Osteoblast (primary cell): ENCODE measurements at regions not wholly inside any gene's neighbourhood (a gene's known extent, or its start where the extent isn't known, plus 50 kb on each side); places are given as distances from the start of the nearest gene placed in this dataset.

ENCODE experiments used
- DNase-seq: peaks from one replicate; pipeline ENCODE4 v3.0.0; 2011; ENCODE audit warnings: low spot score, mixed read lengths; ENCODE audit not compliant: insufficient read length; ENCODE audit errors: missing footprints
- H2AFZ ChIP-seq: 2 replicates; pipeline ENCODE4 v1.6.0; 2011; ENCODE audit warnings: mild to moderate bottlenecking, low read length
- H3K27ac ChIP-seq: 2 replicates; pipeline ENCODE4 v1.5.1; 2011; ENCODE audit warnings: mild to moderate bottlenecking, low read depth, low read length, moderate library complexity
- H3K27me3 ChIP-seq: 2 replicates; pipeline ENCODE4 v1.6.0; 2012; ENCODE audit warnings: mild to moderate bottlenecking, control low read depth, inconsistent platforms, low read length, moderate library complexity; ENCODE audit not compliant: insufficient read depth
- H3K36me3 ChIP-seq: 2 replicates; pipeline ENCODE4 v1.5.1; 2011; ENCODE audit warnings: mild to moderate bottlenecking, low read length, control low read depth, moderate library complexity; ENCODE audit not compliant: insufficient read depth
- H3K4me1 ChIP-seq: 2 replicates; pipeline ENCODE4 v1.5.1; 2011; ENCODE audit warnings: mild to moderate bottlenecking, low read length, control low read depth, moderate library complexity; ENCODE audit not compliant: insufficient read depth
- H3K4me2 ChIP-seq: 2 replicates; pipeline ENCODE4 v1.6.0; 2011; ENCODE audit warnings: mild to moderate bottlenecking, low read length; ENCODE audit not compliant: insufficient read depth
- H3K4me3 ChIP-seq: fragments of 200-600 bp; sonication (generic); 3 replicates; pipeline ENCODE4 v1.5.1; 2012; ENCODE audit warnings: mild to moderate bottlenecking, low read length, inconsistent platforms; ENCODE audit not compliant: insufficient read depth
- H3K79me2 ChIP-seq: 2 replicates; pipeline ENCODE4 v1.6.0; 2012; ENCODE audit warnings: mild to moderate bottlenecking, low read length, control low read depth, inconsistent platforms; ENCODE audit not compliant: insufficient read depth
- H3K9me3 ChIP-seq: 2 replicates; pipeline ENCODE4 v1.5.1; 2011; ENCODE audit warnings: low read depth, low read length, control low read depth
- H4K20me1 ChIP-seq: 2 replicates; pipeline ENCODE4 v1.6.0; 2012; ENCODE audit warnings: mild to moderate bottlenecking, low read length, control low read depth; ENCODE audit not compliant: insufficient read depth
- TF ChIP-seq, protein P1 (sequence below): IDR thresholded peaks from 2 replicates; pipeline ENCODE4 v1.5.1; 2011; ENCODE audit warnings: mild to moderate bottlenecking, low read depth, low read length, moderate library complexity; ENCODE audit errors: extremely low read depth

- Histone ChIP-seq H3K4me1 (no peaks in the 10 kb centered on the region), H3K27ac (no peak overlapping the region), H3K36me3 (no peaks in the 10 kb centered on the region), H3K27me3 (no peaks in the 10 kb centered on the region), H3K4me3 (no peak overlapping the region), H2AFZ (no peak overlapping the region), H3K9me3 (no peaks in the 10 kb centered on the region), H3K4me2 (no peak overlapping the region), H3K79me2 (no peaks in the 10 kb centered on the region), H4K20me1 (no peaks in the 10 kb centered on the region)
- TF ChIP-seq, protein P1, sequence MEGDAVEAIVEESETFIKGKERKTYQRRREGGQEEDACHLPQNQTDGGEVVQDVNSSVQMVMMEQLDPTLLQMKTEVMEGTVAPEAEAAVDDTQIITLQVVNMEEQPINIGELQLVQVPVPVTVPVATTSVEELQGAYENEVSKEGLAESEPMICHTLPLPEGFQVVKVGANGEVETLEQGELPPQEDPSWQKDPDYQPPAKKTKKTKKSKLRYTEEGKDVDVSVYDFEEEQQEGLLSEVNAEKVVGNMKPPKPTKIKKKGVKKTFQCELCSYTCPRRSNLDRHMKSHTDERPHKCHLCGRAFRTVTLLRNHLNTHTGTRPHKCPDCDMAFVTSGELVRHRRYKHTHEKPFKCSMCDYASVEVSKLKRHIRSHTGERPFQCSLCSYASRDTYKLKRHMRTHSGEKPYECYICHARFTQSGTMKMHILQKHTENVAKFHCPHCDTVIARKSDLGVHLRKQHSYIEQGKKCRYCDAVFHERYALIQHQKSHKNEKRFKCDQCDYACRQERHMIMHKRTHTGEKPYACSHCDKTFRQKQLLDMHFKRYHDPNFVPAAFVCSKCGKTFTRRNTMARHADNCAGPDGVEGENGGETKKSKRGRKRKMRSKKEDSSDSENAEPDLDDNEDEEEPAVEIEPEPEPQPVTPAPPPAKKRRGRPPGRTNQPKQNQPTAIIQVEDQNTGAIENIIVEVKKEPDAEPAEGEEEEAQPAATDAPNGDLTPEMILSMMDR: no peak
- no peak for DNase-seq
These were observed 445.6 kb downstream of the FAT4 start for GRCh38 chr4:125760201-125760819.

DNA sequence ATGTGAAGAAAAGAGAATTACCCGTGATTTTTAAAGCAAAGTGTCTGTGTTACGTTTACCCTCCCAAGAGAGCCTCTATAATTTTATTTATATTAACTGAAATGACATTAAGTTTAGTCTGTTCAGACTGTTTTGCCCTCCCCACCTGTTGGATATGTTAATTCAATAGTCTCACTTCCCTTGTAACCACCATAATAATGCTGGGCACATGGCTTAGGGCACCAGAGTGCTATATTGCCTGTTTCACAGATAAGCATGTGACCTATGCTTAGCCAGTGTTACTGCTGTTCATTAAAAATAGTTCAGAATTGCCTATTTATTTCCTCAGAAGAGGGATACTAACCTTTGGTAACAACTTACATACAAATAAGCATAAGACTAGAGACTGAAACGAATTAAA is 446.2 kb downstream of the FAT4 start:
- Histone ChIP-seq H3K4me3 (no peak overlapping the region), H2AFZ (no peak overlapping the region), H3K79me2 (no peaks in the 10 kb centered on the region), H3K27ac (no peak overlapping the region), H3K4me1 (no peaks in the 10 kb centered on the region), H3K4me2 (no peak overlapping the region), H3K9me3 (no peaks in the 10 kb centered on the region), H4K20me1 (no peaks in the 10 kb centered on the region), H3K27me3 (no peaks in the 10 kb centered on the region), H3K36me3 (no peaks in the 10 kb centered on the region)
- DNase-seq: no peak
- TF ChIP-seq, protein P1: no peak

GRCh38 chr4:125762537-125762936 is 447.8 kb downstream of the FAT4 start:
- H3K9me3 ChIP-seq: no peaks in the 10 kb centered on the region
- H3K4me1 ChIP-seq: no peaks in the 10 kb centered on the region
- no peak for DNase-seq
- no peak overlapping the region for H2AFZ ChIP-seq
- no peaks in the 10 kb centered on the region for H3K79me2 ChIP-seq
- H3K4me3 ChIP-seq: no peak overlapping the region
- TF ChIP-seq, protein P1: peak; percentile 24
- H3K27me3 ChIP-seq: no peaks in the 10 kb centered on the region
- H3K27ac ChIP-seq: no peak overlapping the region
- no peaks in the 10 kb centered on the region for H4K20me1 ChIP-seq
- no peak overlapping the region for H3K4me2 ChIP-seq
- no peaks in the 10 kb centered on the region for H3K36me3 ChIP-seq

DNA sequence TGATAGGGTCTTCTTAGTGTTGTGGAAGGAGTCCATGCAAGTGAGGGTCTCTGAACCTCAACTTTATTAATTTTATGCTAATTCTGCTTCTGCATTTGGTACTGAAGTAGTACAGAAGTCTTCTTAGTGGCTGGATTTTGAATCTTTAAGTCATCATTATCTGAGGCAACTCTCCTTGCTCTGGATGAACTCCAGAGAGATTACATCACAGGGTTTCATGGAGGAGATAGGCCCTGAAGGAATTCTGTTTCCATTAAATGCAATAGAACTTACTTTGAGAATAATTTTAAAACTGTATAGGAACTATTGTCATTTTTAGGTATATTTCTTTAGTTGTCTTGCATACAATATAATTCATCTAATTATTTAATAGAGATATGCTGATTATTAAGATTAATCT is 451.2 kb downstream of the FAT4 start:
- TF ChIP-seq, protein P1: no peak
- H3K36me3 ChIP-seq: no peaks in the 10 kb centered on the region
- H3K4me2 ChIP-seq: no peak overlapping the region
- H3K4me1 ChIP-seq: no peaks in the 10 kb centered on the region
- H3K4me3 ChIP-seq: no peak overlapping the region
- no peaks in the 10 kb centered on the region for H3K9me3 ChIP-seq
- H3K27ac ChIP-seq: no peak overlapping the region
- no peaks in the 10 kb centered on the region for H3K79me2 ChIP-seq
- no peak overlapping the region for H2AFZ ChIP-seq
- no peak for DNase-seq
- H4K20me1 ChIP-seq: no peaks in the 10 kb centered on the region
- H3K27me3 ChIP-seq: no peaks in the 10 kb centered on the region
